Cardiac fibroblast (primary cell): ENCODE measurements at regions not wholly inside any gene's neighbourhood (a gene's known extent, or its start where the extent isn't known, plus 50 kb on each side); places are given as distances from the start of the nearest gene placed in this dataset.

Experiments
- DNase-seq, 2 donors: peaks; one replicate each; pipeline versions ENCODE4 v3.0.0 to v3.0.0-alpha.2; 2010; ENCODE audit warnings: low read depth in 2 of 2
- H3K4me3 ChIP-seq, 2 donors: replicated peaks in 1 of 2; 1 replicate in 1 of 2; 2 replicates in 1 of 2; pipeline ENCODE4 v1.5.1; 2011; ENCODE audit warnings: low read depth in 2 of 2, low read length in 2 of 2, mild to moderate bottlenecking in 2 of 2, moderate library complexity in 1 of 2
- CTCF ChIP-seq: IDR thresholded peaks from one replicate; pipeline ENCODE4 v1.5.1; 2011; ENCODE audit warnings: low read depth, mild to moderate bottlenecking, low read length, inconsistent platforms

- no peak for TF ChIP-seq CTCF
- H3K4me3 ChIP-seq, result no peak overlapping the region
- DNase-seq, result no peak
Measured at GRCh38 chr1:239527051-239527693, 140.8 kb downstream of the CHRM3 start.

- no peak for TF ChIP-seq CTCF
- no peak for DNase-seq
- no peak overlapping the region for H3K4me3 ChIP-seq
Measured at GRCh38 chr1:239536165-239536849, 149.9 kb downstream of the CHRM3 start.

- H3K4me3 ChIP-seq, result no peak overlapping the region
- no peak for TF ChIP-seq CTCF
- DNase-seq, result no peak
Measured at GRCh38 chr1:239537795-239538194, 151.4 kb downstream of the CHRM3 start.

- peak in 1 of 2 donors; percentile 11 for DNase-seq
- no peak overlapping the region for H3K4me3 ChIP-seq
- no peak for TF ChIP-seq CTCF
Measured at GRCh38 chr1:239538239-239538988, 152.0 kb downstream of the CHRM3 start.

- H3K4me3 ChIP-seq, result no peak overlapping the region
- TF ChIP-seq CTCF, result no peak
- DNase-seq, result no peak
Measured at GRCh38 chr1:239539051-239539450, 152.7 kb downstream of the CHRM3 start.

GRCh38 chr1:239539812-239540211 lies 153.4 kb downstream of the CHRM3 start:
- no peak for TF ChIP-seq CTCF
- DNase-seq, result no peak
- no peak overlapping the region for H3K4me3 ChIP-seq
